HG03095 (cell line): ENCODE measurements at regions not wholly inside any gene's neighbourhood (a gene's known extent, or its start where the extent isn't known, plus 50 kb on each side); places are given as distances from the start of the nearest gene placed in this dataset.

ENCODE experiments used
- ATAC-seq: cut with Tn5 transposase; IDR thresholded peaks from one replicate; pipeline ENCODE4 v1.9.1; 2021; ENCODE audit warnings: moderate library complexity; ENCODE audit not compliant: unreplicated experiment

DNA sequence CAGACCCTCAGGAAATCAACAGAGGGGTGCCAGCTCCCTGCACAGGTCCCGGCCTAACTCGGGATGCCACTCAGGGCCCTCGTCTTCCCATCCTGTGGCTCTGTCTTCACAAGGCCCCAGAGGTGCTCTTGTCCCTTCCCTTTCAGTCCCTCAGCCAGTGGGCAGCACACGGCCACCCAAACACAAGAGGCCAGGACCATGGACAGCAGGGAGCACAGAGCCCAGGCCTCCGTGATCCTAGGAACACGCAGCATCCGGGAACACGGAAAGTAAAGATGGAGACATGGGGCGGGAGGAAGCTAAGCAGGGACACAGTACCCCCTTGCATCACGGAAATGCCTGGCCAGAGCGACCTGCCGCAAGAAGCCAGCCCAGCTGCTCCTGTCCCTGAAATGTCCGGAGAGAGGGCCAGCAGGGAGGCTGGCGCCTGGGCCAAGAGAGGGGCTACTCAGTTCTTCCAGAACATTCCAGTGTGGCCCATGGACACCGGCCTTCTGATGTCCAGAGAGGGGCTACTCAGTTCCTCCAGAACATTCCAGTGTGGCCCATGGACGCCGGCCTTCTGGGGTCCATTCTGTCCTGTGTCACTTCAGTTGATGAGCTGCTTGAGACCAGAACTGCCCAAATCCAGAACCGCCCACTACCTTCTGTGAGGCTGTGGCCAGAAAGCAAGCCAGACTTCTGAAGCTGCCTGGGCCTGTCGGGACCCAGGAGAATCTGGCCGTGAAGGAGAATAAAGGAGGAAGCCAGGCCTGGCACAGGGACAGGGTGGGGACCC is 274.0 kb downstream of the BRD1 start:
- ATAC-seq: no peak

DNA sequence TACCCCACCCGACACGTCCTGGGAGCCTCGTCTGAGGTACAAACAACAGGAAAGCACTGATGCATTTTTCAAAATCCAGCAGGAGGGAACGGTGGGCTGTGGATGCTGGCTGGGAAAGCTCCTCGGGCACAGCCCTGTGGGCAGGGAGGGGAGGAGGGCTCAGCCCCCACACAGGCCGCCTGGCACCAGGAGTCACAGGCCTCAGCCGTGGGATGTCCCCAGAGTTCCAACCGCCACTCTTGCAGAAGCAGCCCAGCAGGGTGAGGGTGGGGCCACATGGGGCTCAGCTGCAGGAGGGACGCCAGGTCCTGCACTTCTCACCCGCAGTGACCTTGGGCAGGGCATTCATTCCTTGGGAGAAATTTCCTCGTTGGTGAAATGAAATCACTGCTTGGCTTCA is 274.6 kb downstream of the BRD1 start:
- ATAC-seq: no peak

DNA sequence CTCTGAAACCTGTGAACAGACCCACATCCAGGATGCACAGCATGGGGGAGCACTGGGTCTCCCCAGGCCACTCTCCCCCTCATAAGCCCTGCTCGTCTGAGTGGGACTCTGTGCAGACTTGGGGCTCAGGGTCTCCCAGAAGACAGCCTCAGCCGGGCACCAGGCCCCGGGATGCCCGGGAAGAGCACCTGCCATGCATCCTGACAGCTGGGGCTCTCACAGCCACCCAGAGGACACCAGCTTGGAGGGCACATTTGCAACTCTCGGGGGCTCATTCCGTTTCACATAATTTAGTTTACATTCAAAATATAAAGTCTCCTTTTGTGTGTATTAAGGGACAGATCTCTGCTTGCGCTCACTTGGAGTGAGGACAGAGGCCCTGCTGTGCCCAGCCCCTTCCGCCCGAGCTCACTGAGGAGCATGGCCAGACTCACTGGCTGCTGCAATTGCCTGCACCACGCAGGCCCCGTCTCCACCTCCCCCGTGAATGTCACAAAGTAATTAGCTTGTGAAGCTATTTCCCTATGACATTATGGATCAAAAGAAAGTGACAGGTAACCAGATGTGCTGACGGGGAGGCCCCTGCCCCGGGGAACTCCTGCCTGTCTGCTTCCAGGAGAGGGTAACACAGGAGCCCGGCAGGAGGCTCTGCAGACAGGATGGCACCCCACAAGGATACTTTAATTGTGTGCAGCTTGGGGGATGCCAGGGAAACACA is 275.6 kb downstream of the BRD1 start:
- ATAC-seq: no peak

DNA sequence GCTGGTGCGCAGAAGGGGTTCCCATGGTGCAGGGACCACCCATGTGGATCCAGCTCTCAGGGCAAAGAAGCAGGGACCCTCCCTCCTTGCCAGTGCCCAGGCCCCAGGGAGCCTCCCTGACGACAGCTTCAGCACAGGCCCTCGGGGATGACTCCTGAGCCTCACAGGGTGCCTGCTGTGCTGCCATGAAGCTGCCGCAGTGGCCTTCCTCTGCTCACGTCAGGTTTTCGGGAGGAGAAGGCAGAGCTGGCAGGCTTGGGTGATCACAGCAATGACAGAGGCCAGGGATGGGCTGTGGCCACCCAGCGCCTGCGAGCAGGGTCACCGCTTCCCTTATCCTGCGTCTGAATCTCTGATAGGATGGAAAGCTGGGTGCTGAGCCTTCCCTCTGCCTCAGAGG is 276.2 kb downstream of the BRD1 start:
- no peak for ATAC-seq

DNA sequence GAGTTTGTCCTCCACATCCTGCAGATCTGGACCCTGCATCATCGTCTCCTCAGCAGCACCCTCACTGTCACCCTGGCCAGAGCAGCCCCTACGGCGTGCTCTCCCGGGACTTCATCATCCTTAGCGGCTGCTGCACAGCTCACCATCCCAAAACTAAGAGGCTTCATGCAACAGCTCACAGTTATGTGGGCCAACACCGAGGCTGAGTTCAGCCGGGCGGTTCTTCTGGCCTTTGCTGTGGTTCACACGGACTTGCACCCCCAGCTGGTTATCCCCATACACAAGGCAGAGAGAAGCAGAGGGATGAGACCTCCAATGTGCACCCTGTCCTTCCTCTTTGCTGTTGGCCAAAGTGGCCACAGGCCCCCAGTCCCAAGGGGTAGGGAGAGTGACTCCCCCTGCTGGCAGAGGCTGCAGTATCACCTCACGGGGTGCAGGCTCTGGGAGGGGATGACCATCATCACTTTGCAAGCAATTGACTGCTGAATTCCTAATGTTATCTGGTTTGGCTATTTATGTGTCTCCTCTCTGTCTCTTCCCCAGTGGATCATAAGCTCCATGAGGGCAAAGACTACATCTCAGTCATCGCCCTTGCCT is 276.8 kb downstream of the BRD1 start:
- no peak for ATAC-seq

GRCh38 chr22:49550141-49550430 is 277.6 kb downstream of the BRD1 start:
- ATAC-seq: no peak

DNA sequence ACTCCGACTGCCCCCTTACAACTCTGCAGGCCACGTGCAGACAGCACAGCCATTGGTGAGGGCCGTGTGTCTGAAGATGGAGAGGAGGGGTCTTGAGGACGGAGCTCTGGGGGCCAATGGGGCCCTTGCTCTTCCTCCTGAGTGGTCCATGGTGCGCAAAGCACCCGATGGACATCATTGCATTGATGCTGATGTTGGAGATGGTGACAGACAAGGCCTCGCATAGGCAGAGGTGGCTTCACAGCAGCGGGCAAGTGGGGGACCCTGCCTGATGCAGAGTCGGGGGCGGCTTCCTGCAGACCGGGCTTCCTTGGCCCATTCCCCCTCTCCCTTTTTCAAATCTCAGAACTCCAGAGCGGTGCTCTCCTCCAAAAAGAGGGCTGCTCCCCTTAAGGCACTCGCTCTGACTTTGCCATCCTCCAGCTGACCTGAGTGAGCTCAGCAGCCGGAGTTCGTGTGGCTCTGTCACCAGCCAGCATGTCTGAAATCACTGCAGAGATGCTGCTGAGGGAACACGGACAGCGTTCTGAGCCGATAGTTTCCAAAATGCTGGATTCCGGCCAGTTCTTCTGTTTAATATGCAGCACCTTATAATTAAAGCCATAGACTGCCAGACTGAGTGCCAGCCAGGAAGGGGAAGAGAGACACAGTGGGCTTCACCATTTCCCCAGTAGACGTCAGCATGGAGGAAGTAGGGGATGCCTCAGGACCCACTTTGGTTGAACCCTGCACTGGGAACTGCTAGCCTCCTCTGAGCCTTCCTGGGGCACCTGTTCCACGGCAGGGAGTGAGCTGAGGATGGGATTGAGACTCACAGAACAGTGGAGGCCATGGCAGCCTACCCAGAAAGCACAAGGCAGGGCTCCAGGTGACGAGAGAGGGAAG is 278.2 kb downstream of the BRD1 start:
- no peak for ATAC-seq

- no peak for ATAC-seq
These were observed 279.1 kb downstream of the BRD1 start for GRCh38 chr22:49548356-49549202.

- ATAC-seq: no peak
These were observed 279.9 kb downstream of the BRD1 start for GRCh38 chr22:49547751-49548239.

- ATAC-seq: no peak
These were observed 280.7 kb downstream of the BRD1 start for GRCh38 chr22:49546811-49547585.

GRCh38 chr22:49545606-49546005 is 282.1 kb downstream of the BRD1 start:
- no peak for ATAC-seq

GRCh38 chr22:49544286-49544685 is 283.4 kb downstream of the BRD1 start:
- ATAC-seq: no peak

- ATAC-seq: no peak
These were observed 283.8 kb downstream of the BRD1 start for GRCh38 chr22:49543876-49544275.

GRCh38 chr22:49541693-49542230 is 285.9 kb downstream of the BRD1 start:
- ATAC-seq: no peak

DNA sequence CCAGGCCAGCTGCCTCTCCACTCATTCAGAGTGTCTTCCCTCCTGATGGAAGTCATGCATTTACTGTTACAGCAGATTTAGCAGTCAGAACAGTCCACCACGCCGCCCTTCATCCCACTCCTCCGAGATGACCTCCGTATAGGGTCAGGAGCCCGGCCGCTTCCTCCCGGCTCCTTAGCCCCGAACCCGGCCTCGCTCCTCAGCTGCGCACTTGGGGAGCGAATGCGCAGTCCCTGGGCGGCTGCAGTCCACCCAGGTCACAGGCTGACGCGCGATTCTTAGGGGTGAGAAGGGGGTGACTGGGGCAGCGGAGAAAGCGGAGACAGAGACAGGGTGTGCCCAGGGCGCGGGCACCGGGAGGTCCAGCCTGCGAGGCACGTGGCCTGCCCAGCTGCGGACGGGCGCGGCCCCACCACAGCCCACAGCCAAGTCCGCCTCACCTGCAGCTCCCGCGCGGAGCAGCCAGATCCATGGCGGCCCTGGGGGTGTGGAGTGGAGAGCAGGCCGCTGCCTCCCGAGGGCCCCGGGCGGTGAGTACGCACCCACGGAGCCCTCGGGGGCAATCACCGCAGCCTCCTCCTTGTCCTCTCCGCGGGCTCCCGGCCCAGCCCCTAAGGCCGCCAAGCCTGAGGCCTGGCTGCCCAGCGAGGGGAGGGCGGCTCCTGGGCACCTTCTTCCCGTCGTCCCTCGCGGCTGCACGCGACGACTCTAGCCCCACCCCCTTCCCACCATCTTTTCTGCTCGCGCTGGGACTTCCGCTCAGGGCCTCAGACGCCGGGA is 286.6 kb downstream of the BRD1 start:
- no peak for ATAC-seq

- ATAC-seq: no peak
These were observed 287.4 kb downstream of the BRD1 start for GRCh38 chr22:49540084-49540912.

- no peak for ATAC-seq
These were observed 289.7 kb downstream of the BRD1 start for GRCh38 chr22:49538006-49538405.
